RPMI7951 (cell line): ENCODE measurements at regions not wholly inside any gene's neighbourhood (a gene's known extent, or its start where the extent isn't known, plus 50 kb on each side); places are given as distances from the start of the nearest gene placed in this dataset.
A peak's percentile ranks its signal among the peaks of the same experiment; 100 is the strongest.
"Not testable (repeated sequence)": the region's sequence is repeated elsewhere in the genome, so short reads cannot be mapped to it uniquely, and the experiment has no call there.

ENCODE experiments used
- DNase-seq: peaks from one replicate; pipeline ENCODE4 v3.0.0-alpha.2; 2012; ENCODE audit warnings: low read depth

DNA sequence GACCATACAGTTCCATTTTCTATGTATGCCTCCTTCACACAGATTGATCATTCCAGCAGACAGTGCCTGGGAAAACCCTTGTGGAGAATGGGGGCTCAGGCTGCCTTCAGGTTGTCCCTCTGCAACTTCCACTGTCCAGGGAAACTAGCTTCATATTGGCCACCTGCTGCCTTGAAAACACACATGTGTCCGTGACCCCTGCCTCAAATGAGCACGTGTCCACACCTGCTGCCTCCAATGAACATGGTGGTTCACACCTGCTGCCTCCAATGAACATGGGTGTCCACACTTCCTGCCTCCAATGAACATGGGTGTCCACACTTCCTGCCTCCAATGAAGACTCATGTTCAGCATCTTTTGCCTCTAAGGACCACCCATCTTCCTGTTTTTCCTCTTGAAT lies 185.4 kb upstream of the ADCY2 start:
- DNase-seq = no peak

DNA sequence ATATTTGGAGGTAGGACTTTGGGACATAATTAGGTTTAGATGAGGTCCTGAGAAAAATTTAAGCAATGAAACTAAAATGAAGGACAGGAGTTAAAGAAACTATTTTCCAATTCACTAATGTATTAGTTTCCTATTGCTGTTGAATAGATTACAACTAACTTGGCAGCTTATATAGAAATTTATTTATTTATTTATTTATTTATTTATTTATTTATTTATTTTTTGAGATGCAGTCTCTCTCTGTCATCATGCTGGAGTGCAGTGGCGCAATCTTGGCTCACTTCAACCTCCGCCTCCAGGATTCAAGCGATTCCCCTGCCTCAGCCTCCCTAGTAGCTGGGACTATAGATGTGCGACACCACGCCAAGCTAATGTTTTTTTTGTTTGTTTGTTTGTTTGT lies 182.4 kb upstream of the ADCY2 start:
- DNase-seq = no peak

GRCh38 chr5:7214906-7215416 lies 181.0 kb upstream of the ADCY2 start:
- no peak for DNase-seq

- DNase-seq = no peak
Observed at GRCh38 chr5:7218141-7218540, 177.8 kb upstream of the ADCY2 start.

GRCh38 chr5:7220156-7220555 lies 175.8 kb upstream of the ADCY2 start:
- DNase-seq = no peak

DNA sequence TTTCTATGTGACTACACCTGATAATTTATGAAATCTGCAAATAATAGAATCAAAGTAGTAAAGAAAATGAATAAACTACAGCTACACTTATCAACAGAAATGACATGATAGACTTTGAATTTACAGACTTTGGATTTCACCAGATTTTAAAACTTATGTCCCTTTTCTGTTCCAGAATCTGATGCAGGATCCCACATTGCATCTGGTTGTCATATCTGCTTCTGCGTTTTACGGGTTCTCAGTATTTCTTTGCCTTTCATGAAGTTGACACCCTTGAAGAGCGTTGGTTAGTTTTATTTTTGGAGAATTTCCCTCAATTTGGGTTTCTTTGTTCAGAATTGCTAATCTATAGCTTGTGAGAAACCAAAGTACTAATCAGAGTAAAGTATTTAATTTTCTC lies 174.9 kb upstream of the ADCY2 start:
- DNase-seq = no peak

DNA sequence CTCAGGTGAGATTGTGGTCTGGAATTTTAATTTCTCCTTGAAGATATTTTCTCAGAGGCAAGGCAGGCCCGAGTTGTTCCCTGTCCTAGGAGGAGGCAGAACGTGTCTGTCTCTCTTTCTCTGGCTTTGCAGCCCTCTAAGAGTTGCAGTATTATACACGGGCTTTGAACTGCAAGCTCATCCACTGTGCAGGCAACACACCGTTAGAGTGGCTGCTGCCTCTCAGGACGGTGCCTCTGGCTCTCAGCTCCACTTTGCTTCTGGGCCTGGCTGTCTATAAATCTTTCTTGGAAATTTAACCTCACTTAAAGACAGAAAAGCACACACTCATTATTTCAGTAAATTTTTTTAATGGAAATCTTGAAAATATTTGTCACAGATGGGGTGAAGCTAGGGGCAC lies 170.1 kb upstream of the ADCY2 start:
- DNase-seq = no peak

DNA sequence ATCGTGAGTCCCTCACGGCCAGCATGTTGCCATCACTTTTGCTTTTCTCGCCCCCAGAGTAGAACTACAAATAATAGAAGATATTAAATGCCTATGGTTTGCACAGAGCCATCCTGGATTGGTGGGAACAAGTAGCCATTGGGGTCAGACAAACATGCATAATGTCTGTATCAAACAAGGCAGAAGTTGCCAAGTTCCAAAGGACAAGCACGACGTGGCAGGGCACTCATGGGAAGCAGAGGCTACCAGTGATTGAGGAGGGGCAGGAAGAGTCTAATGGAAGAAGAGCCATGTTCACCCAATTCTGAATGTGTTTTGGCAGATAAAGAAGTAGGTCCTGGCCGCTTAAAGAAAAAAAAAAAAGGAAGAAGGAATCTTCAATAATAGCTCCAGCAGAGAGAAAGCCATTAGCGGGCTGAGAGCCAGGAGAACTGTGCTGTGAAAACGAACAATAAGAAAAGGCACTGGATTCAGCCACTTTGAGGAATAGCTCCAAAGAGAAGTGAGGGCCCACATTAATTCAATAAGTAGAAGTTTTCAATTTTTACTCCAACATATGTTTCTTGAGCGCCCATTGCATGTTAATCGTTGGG lies 153.7 kb upstream of the ADCY2 start:
- DNase-seq = no peak

DNA sequence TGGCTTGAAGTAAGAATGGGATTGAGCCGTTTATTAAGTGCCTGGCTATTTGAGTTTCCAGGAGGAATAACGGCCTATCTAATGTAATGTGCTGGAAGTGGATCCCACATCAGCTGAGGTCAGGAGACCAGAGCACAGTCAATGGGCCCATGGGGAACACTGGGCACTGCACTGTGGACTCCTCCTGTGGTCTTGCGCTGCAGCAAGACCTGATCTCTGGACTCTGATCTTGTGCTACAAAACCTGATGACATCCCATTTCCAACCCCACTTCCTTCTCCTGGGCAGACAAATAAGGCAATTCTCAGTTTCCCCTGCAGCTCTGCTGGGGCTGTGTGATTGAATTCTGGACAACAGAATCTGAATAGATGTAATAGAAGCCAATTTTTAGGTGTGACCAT lies 151.7 kb upstream of the ADCY2 start:
- DNase-seq = no peak

GRCh38 chr5:7245121-7245651 lies 150.8 kb upstream of the ADCY2 start:
- DNase-seq = no peak

DNA sequence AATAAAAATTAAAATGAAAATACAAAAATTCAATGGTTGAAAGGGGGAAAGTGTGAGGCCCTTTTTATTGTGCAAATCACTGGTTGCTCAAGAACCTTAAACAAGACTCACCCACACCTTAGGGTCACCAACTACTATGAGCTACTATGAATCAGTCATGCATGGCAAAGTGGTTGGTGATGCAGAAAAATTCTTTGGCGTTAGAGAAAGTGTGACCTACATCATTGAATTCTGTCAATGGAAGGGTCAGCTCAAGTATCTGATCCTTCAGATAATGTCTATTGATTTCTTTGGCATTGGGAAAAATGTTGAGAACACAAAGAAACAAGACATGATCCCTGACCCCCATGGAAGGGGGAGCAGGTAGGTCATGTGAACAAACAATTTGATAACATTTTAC lies 149.7 kb upstream of the ADCY2 start:
- no peak for DNase-seq

- DNase-seq = no peak
Observed at GRCh38 chr5:7250004-7250403, 145.9 kb upstream of the ADCY2 start.

DNA sequence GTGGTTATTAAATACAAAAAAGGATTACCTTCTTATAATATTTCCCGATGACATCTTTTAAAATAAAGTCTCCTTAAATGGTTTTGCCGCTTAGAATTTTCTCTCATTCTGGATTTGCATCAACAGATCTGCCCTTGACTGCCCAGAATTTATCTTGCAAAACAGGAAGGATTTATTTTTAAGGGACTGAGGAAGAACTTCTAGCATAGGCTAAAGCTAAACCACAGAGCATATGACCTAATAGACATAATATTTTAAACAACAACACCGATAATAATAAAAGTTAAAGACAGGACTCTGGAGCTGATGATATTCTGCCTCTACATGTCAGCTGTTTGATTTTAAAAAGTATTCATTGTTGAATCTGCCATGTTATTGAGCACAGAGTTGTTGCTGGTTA lies 145.3 kb upstream of the ADCY2 start:
- DNase-seq = no peak

DNA sequence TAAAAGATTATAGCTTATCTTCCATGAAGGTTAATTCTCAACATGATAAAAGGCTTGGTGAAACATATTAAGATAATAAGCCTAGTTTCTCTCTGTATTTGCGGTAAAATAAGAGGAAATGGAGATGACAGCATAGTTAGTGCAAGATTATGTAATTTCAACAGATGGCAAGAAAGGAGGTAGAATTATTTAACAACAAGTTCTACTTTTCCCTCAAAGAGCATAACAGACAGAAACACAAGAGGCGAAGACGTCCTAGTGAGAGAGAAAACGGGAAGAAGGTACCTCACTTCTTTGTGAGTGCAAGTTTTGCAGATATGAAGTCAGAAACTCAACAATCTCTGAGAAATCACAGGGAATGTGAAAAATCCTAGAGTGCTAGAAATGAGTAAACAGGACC lies 144.8 kb upstream of the ADCY2 start:
- no peak for DNase-seq

GRCh38 chr5:7261049-7261448 lies 134.9 kb upstream of the ADCY2 start:
- peak; percentile 27 for DNase-seq

GRCh38 chr5:7261900-7262299 lies 134.0 kb upstream of the ADCY2 start:
- DNase-seq = no peak

DNA sequence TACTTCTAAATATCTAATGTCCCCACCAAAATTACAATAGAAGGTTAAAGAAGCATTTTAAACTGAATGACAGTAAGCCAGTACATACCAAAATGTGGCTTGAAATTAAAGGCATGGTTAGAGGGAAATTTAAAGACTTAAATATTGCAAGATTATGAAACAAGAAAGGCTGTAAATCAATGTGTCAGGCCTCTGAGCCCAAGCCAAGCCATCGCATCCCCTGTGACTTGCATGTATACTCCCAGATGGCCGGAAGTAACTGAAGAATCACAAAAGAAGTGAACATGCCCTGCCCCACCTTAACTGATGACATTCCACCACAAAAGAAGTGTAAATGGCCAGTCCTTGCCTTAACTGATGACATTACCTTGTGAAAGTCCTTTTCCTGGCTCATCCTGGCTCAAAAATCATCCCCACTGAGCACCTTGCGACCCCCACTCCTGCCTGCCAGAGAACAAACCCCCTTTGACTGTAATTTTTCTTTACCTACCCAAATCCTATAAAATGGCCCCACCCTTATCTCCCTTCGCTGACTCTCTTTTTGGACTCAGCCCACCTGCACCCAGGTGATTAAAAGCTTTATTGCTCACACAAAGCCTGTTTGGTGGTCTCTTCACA lies 132.4 kb upstream of the ADCY2 start:
- DNase-seq = not testable (repeated sequence)

- DNase-seq = not testable (repeated sequence)
Observed at GRCh38 chr5:7265776-7266175, 130.2 kb upstream of the ADCY2 start.

DNA sequence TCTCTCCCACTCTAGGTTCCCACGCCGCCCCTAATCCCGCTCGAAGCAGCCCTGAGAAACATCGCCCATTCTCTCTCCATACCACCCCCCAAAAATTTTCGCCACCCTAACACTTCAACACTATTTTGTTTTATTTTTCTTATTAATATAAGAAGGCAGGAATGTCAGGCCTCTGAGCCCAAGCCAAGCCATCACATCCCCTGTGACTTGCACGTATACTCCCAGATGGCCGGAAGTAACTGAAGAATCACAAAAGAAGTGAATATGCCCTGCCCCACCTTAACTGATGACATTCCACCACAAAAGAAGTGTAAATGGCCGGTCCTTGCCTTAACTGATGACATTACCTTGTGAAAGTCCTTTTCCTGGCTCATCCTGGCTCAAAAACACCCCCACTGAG lies 127.2 kb upstream of the ADCY2 start:
- DNase-seq = not testable (repeated sequence)

GRCh38 chr5:7269591-7270274 lies 126.2 kb upstream of the ADCY2 start:
- DNase-seq = no peak

DNA sequence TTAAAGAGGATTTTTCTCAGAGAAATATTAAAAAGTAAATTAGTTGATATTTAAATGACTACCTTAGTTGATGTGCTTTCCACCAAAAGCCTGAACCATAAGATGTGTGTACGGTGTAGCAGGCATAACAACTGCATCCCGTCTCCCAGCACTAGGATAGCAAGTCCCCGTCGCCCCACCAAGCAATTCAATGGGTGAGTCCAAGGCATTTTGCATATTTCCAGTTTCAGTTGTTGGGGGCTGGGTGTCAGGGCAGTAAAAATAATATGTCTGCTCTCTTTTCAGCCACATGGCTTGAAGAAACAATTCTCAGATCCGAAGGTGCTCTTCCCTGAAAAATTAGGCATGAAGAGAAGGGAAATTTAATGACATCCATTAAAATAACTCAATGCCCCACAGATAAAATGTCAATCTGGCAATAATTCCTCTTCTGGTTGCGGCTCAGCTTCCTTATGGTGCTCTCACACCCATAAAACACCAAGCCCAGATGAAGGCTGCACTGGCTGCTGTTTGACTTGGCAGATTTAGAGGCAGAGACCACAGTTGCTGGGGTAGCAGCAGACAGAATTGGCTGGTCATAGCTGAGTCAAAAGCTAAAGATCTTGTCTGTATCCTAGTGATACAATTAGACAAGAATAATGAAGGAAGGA lies 124.4 kb upstream of the ADCY2 start:
- DNase-seq = no peak

DNA sequence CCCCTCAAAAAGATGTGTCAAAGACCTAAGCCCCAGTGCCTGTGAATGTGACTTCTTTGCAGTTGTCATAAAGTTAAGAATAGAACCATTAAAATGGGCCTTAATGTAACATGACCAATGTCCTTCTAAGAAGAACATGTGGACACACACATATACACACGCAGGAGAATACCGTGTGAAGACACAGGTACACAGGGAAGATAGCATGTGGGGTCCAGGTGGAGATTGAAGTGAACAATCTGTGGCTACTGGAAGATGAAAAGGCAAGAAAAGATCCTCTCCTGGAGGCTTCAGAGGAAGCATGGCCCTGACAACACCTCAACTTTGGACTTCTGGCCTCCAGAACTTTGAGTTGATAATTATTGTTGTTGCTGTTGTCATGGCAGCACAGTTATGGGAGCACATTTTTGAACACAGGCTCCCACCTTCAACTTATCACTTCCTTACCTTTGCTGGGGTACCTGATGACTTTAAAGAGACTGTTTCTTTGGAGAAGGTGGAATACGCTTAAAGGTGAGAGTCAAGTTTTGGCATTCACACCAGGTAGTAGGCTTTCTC lies 123.5 kb upstream of the ADCY2 start:
- no peak for DNase-seq
